Body of pancreas (tissue), 4 donors: ENCODE measurements at regions not wholly inside any gene's neighbourhood (a gene's known extent, or its start where the extent isn't known, plus 50 kb on each side); places are given as distances from the start of the nearest gene placed in this dataset.
"Not testable (repeated sequence)": the region's sequence is repeated elsewhere in the genome, so short reads cannot be mapped to it uniquely, and the experiment has no call there.

Experiments
- ATAC-seq: fragments of 150-250 bp; one replicate; pipeline ENCODE4 v1.9.1; 2016
- DNase-seq, 4 donors: peaks; one replicate each; pipeline ENCODE4 v3.0.0-alpha.2; 2019
- H3K27ac ChIP-seq, 4 donors: fragments of 200-600 bp; sonication (generic); 1 replicate in 3 of 4; 2 replicates in 1 of 4; pipeline versions ENCODE4 v1.5.1 to v1.6.1; 2016 to 2019; ENCODE audit warnings: mild to moderate bottlenecking in 1 of 4, mixed read lengths in 1 of 4, moderate library complexity in 1 of 4
- H3K27me3 ChIP-seq, 2 donors: fragments of 200-600 bp; sonication (generic); one replicate each; pipeline ENCODE4 v1.6.0; 2016; ENCODE audit warnings: mild to moderate bottlenecking in 1 of 2
- H3K36me3 ChIP-seq, 2 donors: fragments of 200-600 bp; sonication (generic); replicated peaks in 1 of 2; 2 replicates each; pipeline ENCODE4 v1.5.1; 2016; ENCODE audit warnings: low read depth in 2 of 2; ENCODE audit not compliant: insufficient read depth in 1 of 2
- H3K4me1 ChIP-seq: fragments of 200-600 bp; sonication (generic); one replicate; pipeline ENCODE4 v1.6.0; 2016
- H3K4me3 ChIP-seq, 2 donors: fragments of 200-600 bp; sonication (generic); 1 replicate in 1 of 2; 2 replicates in 1 of 2; pipeline ENCODE4 v1.5.1; 2016 to 2019
- H3K9me3 ChIP-seq, 3 donors: fragments of 200-600 bp; sonication (generic); 1 replicate in 2 of 3; 2 replicates in 1 of 3; pipeline ENCODE4 v1.5.1; 2016
- CTCF ChIP-seq, 7 experiments: fragments of 450-650 bp in 4 of 7; fragments of 200-600 bp in 3 of 7; sonication (generic) in 3 of 7; IDR thresholded peaks; one replicate each; pipeline ENCODE4 v1.5.1; 2016 to 2019; ENCODE audit warnings: antibody characterized with exemption in 7 of 7
- POLR2A ChIP-seq, 3 donors: fragments of 450-650 bp; IDR thresholded peaks; one replicate each; pipeline ENCODE4 v1.6.1; 2016; ENCODE audit warnings: antibody characterized with exemption in 3 of 3, mild to moderate bottlenecking in 2 of 3
- WGBS, 2 donors: methylation state at CpG; one replicate each; pipeline ENCODE4 v1.1.5; 2017; 5-methylcytosine and 5-hydroxymethylcytosine counted together
- intact Hi-C: fragments of 100-400 bp; cut with DNase I; formaldehyde crosslinking; loops from one replicate; pipeline ENCODE4 v1.15.1; 2023

DNA sequence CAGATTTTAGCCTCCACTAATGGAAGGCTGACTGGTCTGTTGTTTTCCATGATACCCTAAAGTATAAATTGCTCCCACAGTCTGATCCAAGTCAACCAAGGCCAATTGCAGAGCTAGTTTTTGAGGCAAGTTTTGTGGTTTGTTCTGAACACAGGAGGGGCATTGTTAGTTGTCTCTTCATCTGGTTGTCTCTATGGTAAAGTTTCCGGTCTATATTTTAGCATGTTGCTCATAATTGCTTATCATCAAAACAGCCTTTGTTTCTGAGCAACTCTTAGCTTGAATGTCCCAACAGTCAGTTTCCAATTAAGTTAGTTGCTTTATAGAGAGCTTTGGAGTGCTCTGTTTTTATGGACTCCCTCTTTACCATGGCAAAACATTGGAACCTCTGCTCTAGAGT, 217.6 kb upstream of the CARD18 start:
- ATAC-seq, result no peak
- intact Hi-C loops, result no loop called here
- no peak for DNase-seq
- Histone ChIP-seq H3K36me3 (no peaks in the 10 kb centered on the region), H3K27ac (no peak overlapping the region), H3K9me3 (no peaks in the 10 kb centered on the region), H3K27me3 (no peaks in the 10 kb centered on the region), H3K4me1 (no peaks in the 10 kb centered on the region), H3K4me3 (no peak overlapping the region)
- 82 to 95% methylated on average over 1 of the region's 1 CpG for WGBS, 2 donors
- TF ChIP-seq CTCF (IDR thresholded peaks at IDR 0.05) (no peak), POLR2A (IDR thresholded peaks at IDR 0.05) (no peak)

DNA sequence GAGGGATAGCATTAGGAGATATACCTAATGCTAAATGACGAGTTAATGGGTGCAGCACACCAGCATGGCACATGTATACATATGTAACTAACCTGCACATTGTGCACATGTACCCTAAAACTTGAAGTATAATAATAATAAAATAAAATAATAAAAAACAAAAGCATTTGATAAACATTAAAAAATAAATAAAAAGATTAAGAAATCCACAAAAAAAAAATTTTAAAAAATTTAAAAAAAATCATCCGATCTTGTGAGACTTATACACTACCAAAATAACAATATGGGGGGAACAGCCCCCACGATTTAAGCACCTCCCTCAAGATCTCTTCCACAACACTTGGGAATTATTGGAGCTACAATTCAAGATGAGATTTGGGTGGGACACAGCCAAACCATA, 210.3 kb upstream of the CARD18 start:
- H3K27me3 ChIP-seq, H3K9me3 ChIP-seq, DNase-seq, H3K4me1 ChIP-seq, H3K27ac ChIP-seq, H3K4me3 ChIP-seq, intact Hi-C loops, H3K36me3 ChIP-seq, ATAC-seq: not testable (repeated sequence)
- 71 to 75% methylated on average over 2 to 3 of the region's 3 CpGs for whole genome bisulfite sequencing, 2 donors

GRCh38 chr11:105344938-105345337, 205.4 kb upstream of the CARD18 start:
- TF ChIP-seq CTCF (IDR thresholded peaks at IDR 0.05) (no peak), POLR2A (IDR thresholded peaks at IDR 0.05) (no peak)
- intact Hi-C loops, result no loop called here
- no peak for DNase-seq
- no peaks in the 10 kb centered on the region for H3K9me3 ChIP-seq
- 74 to 81% methylated on average over 1 of the region's 1 CpG for WGBS, 2 donors
- no peak for ATAC-seq
- H3K4me3 ChIP-seq, result no peak overlapping the region
- H3K27ac ChIP-seq, result no peak overlapping the region
- no peaks in the 10 kb centered on the region for H3K36me3 ChIP-seq
- no peaks in the 10 kb centered on the region for H3K4me1 ChIP-seq
- no peaks in the 10 kb centered on the region for H3K27me3 ChIP-seq

DNA sequence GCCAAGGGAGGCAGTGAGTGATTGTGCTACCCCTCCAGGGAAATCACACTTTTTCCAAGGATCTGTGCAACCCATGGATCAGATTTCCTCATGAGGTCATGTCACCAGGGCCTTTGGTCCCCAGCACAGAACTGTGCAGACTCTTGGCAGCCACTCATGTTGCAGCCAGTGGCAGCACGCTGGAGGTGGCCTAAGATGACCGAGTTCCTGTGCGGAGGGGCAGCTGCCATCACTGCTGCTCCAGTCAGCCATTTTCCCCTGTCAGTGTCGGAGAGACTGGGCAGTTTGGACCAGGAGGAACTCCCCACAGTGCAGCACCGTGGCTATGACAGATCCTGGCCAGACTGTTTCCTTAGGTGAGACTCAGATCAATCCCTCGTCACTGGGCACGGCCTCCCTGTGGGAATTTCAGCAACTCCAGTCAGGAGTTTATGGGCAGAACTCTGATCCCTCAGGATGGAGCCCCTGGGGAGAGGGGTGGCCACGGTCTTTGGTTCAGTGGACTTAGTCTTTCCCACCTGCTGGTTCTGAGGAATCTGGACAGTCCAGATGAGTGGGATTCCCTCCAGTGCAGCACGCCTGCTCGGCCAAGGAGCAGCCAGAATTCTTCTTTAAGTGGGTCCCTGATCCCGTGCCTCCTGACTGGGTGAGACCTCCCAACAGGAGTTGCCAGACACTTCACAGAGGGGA, 194.6 kb upstream of the CARD18 start:
- WGBS, 2 donors, result 78 to 90% methylated on average over 3 to 11 of the region's 11 CpGs
- no peaks in the 10 kb centered on the region for H3K27me3 ChIP-seq
- DNase-seq, result peak in 2 of 4 donors; percentile 7 to 16
- TF ChIP-seq POLR2A (IDR thresholded peaks at IDR 0.05) (no peak), CTCF (IDR thresholded peaks at IDR 0.05) (no peak)
- H3K27ac ChIP-seq, result no peak overlapping the region
- no peak overlapping the region for H3K4me3 ChIP-seq
- H3K4me1 ChIP-seq, result peaks cover 4% of the 10 kb centered on the region
- no peaks in the 10 kb centered on the region for H3K36me3 ChIP-seq
- H3K9me3 ChIP-seq, result no peaks in the 10 kb centered on the region
- intact Hi-C loops, result no loop called here
- peak; percentile 36 for ATAC-seq

DNA sequence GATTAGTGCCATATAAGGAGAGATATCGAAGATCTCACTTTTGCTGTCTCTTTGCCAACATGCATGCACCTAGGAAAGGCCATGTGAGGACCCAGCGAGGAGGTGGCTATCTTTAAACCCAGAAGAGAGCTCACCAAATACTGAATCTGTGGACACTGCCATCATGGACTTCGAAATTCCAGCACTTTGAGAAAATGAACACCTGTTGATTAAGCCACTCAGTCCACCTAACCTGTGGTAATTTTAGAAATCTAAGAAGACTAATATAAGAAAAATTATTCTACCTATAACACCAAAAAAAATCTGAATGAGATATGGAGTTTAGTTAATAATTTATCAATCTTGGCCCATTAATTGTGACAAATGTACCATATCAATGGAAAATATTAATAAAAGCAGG, 193.6 kb upstream of the CARD18 start:
- Histone ChIP-seq H3K27ac (peak overlapping the region in 2 of 4 donors; percentile 7 to 22), H3K9me3 (no peaks in the 10 kb centered on the region), H3K4me1 (peaks cover 4% of the 10 kb centered on the region), H3K36me3 (no peaks in the 10 kb centered on the region), H3K4me3 (no peak overlapping the region), H3K27me3 (no peaks in the 10 kb centered on the region)
- peak; percentile 81 for ATAC-seq
- intact Hi-C loops, result no loop called here
- DNase-seq, result peak in 3 of 4 donors; percentile 12 to 30 (median 28)
- WGBS, 2 donors, result 26 to 56% methylated on average over 3 of the region's 3 CpGs
- TF ChIP-seq POLR2A (IDR thresholded peaks at IDR 0.05), result no peak
- no peak for TF ChIP-seq CTCF (IDR thresholded peaks at IDR 0.05)
